Tongue (tissue), 1 donor: ENCODE measurements at regions not wholly inside any gene's neighbourhood (a gene's known extent, or its start where the extent isn't known, plus 50 kb on each side); places are given as distances from the start of the nearest gene placed in this dataset.

ENCODE experiments used
- DNase-seq: peaks from one replicate; pipeline ENCODE4 v3.0.0-alpha.2; 2015

- no peak for DNase-seq
These were observed 322.2 kb downstream of the BRD1 start for GRCh38 chr22:49505337-49506009.

GRCh38 chr22:49503896-49504521 is 323.7 kb downstream of the BRD1 start:
- DNase-seq: no peak

- no peak for DNase-seq
These were observed 324.4 kb downstream of the BRD1 start for GRCh38 chr22:49503321-49503720.

GRCh38 chr22:49502126-49502826 is 325.4 kb downstream of the BRD1 start:
- no peak for DNase-seq

GRCh38 chr22:49500942-49501395 is 326.7 kb downstream of the BRD1 start:
- no peak for DNase-seq

- DNase-seq: no peak
These were observed 327.6 kb downstream of the BRD1 start for GRCh38 chr22:49500076-49500460.

GRCh38 chr22:49499433-49500075 is 328.1 kb downstream of the BRD1 start:
- DNase-seq: no peak

- no peak for DNase-seq
These were observed 330.4 kb downstream of the BRD1 start for GRCh38 chr22:49497266-49497665.

GRCh38 chr22:49494555-49494954 is 333.1 kb downstream of the BRD1 start:
- no peak for DNase-seq

GRCh38 chr22:49492741-49493251 is 334.9 kb downstream of the BRD1 start:
- no peak for DNase-seq

- DNase-seq: no peak
These were observed 335.4 kb downstream of the BRD1 start for GRCh38 chr22:49492308-49492707.

- no peak for DNase-seq
These were observed 335.9 kb downstream of the BRD1 start for GRCh38 chr22:49491726-49492125.

GRCh38 chr22:49491221-49491635 is 336.4 kb downstream of the BRD1 start:
- no peak for DNase-seq

- no peak for DNase-seq
These were observed 337.0 kb downstream of the BRD1 start for GRCh38 chr22:49490692-49491091.

GRCh38 chr22:49489821-49490220 is 337.9 kb downstream of the BRD1 start:
- no peak for DNase-seq

GRCh38 chr22:49488943-49489342 is 338.7 kb downstream of the BRD1 start:
- no peak for DNase-seq

GRCh38 chr22:49487950-49488349 is 339.7 kb downstream of the BRD1 start:
- no peak for DNase-seq

GRCh38 chr22:49486225-49486624 is 341.4 kb downstream of the BRD1 start:
- DNase-seq: no peak

- DNase-seq: no peak
These were observed 343.7 kb downstream of the BRD1 start for GRCh38 chr22:49483946-49484345.

- DNase-seq: no peak
These were observed 344.3 kb downstream of the BRD1 start for GRCh38 chr22:49483281-49483870.

- DNase-seq: no peak
These were observed 344.9 kb downstream of the BRD1 start for GRCh38 chr22:49482811-49483210.

- DNase-seq: peak; percentile 69
These were observed 345.8 kb downstream of the BRD1 start for GRCh38 chr22:49481659-49482399.
